HEK293T (cell line): ENCODE measurements at regions not wholly inside any gene's neighbourhood (a gene's known extent, or its start where the extent isn't known, plus 50 kb on each side); places are given as distances from the start of the nearest gene placed in this dataset.

Experiments
- ARNT ChIP-seq: fragments of 450-650 bp; IDR thresholded peaks from 2 replicates; pipeline ENCODE4 v1.6.1; 2017; ENCODE audit warnings: mild to moderate bottlenecking
- BHLHE40 ChIP-seq: fragments of 450-650 bp; IDR thresholded peaks from 2 replicates; pipeline ENCODE4 v1.6.1; 2016; ENCODE audit warnings: mild to moderate bottlenecking, moderate library complexity, borderline replicate concordance
- NFRKB ChIP-seq: fragments of 450-650 bp; IDR thresholded peaks from 2 replicates; pipeline ENCODE4 v1.6.1; 2016; ENCODE audit warnings: mild to moderate bottlenecking, moderate library complexity
- TARDBP ChIP-seq: fragments of 450-650 bp; IDR thresholded peaks from 2 replicates; pipeline ENCODE4 v1.6.1; 2016

GRCh38 chr2:151150331-151151320 is 111.0 kb downstream of the RBM43 start:
- TF ChIP-seq NFRKB (no peak), BHLHE40 (no peak), ARNT (no peak), TARDBP (no peak)
